GM13977 (cell line): ENCODE measurements at regions not wholly inside any gene's neighbourhood (a gene's known extent, or its start where the extent isn't known, plus 50 kb on each side); places are given as distances from the start of the nearest gene placed in this dataset.

Experiments
- DNase-seq: peaks from one replicate; pipeline ENCODE4 v3.0.0; 2012; ENCODE audit warnings: low spot score
- in situ Hi-C: fragments of 300-500 bp; cut with MboI; formaldehyde crosslinking; loops from one replicate; pipeline ENCODE4 v1.12.0; 2022; ENCODE audit warnings: low sequenced_read_pairs, low pct_unique_long_range_greater_than_20kb, mixed read lengths, inconsistent platforms; ENCODE audit not compliant: unreplicated experiment
- TF ChIP-seq, protein P1 (sequence below): IDR thresholded peaks from 2 replicates; pipeline ENCODE4 v1.5.1; 2012; ENCODE audit warnings: mild to moderate bottlenecking, control low read depth; ENCODE audit not compliant: insufficient read depth; ENCODE audit errors: extremely low read depth, missing control alignments

DNA sequence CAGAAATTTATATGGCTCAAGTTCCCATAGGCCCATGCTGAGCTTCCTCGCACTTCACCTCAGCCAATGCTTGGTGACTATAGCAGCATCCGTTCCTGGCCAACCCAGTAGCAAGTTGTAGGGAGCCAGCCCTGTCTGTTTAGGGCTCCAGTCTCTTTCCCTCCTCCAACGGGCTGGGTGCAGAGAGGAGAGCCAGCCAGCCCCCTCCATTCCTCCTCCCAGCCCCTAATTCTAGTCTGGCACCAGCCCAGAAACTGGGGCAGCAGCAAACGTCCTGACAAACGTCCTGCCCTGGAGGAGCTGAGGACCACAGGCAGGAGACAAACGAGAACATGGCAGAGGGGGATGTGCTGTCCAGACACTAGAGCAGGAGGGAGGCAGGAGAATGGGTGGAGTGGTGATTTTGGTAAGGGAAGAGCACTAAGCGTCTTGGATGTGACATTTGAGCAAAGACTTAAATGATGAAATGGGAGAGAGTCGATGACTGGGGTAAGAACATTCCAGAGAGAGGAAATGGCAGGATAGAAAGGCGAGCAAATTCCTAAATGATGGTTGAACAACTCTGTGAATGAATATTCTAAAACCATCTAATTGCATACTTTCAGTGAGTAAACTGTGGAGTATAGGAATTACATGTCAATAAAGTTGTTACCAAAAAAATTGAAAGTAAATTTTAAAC lies 222.5 kb upstream of the DAPK1 start:
- TF ChIP-seq, protein P1, sequence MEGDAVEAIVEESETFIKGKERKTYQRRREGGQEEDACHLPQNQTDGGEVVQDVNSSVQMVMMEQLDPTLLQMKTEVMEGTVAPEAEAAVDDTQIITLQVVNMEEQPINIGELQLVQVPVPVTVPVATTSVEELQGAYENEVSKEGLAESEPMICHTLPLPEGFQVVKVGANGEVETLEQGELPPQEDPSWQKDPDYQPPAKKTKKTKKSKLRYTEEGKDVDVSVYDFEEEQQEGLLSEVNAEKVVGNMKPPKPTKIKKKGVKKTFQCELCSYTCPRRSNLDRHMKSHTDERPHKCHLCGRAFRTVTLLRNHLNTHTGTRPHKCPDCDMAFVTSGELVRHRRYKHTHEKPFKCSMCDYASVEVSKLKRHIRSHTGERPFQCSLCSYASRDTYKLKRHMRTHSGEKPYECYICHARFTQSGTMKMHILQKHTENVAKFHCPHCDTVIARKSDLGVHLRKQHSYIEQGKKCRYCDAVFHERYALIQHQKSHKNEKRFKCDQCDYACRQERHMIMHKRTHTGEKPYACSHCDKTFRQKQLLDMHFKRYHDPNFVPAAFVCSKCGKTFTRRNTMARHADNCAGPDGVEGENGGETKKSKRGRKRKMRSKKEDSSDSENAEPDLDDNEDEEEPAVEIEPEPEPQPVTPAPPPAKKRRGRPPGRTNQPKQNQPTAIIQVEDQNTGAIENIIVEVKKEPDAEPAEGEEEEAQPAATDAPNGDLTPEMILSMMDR = no peak
- in situ Hi-C loops = no loop called here
- DNase-seq = no peak

DNA sequence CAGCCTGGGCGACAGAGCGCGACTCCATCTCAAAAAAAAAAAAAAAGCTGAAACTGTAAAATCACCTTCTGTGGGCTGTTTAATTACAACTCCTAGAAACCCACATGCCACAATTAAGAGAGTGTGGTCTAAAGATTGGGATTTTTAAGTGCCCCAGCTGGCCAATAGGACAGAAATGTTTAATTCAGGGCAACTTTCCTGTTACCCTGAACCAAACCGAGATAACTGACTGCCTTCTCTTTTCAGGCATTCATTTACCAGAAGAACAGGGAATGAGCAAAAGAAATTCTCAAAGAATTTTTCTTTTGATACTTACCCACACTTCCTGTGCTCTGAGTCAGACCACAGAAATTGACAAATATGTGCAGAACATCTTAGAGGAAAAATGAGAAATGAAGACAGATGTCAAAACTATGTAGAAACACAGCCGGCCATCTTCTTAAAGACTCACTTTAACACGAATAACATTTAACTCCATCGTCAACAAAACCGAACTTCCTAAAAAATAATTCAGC lies 221.3 kb upstream of the DAPK1 start:
- TF ChIP-seq, protein P1 = no peak
- in situ Hi-C loops = no loop called here
- no peak for DNase-seq

DNA sequence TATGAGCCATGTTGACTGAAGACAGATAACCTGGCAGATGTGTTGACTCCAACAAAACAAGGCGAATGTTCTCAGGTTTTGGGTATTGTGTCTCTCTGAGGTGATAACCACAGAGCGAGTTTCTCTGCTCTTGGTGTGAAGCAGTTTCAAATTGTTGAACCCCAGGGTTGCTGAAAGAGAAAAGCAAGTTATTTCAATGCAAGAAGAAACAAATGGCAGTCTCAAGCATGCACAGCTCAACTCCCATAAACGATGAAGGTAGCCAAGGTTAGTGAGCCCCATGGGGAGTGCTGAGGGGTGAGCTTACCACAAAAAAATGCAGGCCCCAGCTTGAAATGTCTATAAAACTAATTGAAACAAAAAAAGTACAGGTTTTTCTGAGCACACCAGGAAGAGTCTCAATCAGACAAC lies 220.8 kb upstream of the DAPK1 start:
- in situ Hi-C loops = no loop called here
- no peak for DNase-seq
- TF ChIP-seq, protein P1 = no peak

DNA sequence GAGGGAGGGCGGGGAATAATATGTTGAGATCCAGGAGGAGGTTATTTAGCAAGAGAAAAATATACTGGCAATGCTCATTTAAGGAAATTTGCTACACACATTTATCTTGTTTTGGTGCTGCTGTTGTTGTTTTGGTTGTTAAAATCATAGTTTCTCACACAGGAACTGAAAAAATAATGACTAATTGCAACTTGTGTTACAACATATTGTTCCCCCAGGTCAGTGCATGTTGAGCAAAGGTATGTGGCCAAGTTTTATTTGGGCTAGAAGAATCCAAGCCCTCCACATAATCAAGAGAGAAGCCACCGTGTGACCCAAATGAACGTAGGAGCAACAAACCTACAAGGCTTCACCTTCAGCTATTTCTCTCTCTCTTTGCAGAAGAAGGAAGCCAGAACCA lies 220.3 kb upstream of the DAPK1 start:
- DNase-seq = no peak
- in situ Hi-C loops = no loop called here
- TF ChIP-seq, protein P1 = no peak

DNA sequence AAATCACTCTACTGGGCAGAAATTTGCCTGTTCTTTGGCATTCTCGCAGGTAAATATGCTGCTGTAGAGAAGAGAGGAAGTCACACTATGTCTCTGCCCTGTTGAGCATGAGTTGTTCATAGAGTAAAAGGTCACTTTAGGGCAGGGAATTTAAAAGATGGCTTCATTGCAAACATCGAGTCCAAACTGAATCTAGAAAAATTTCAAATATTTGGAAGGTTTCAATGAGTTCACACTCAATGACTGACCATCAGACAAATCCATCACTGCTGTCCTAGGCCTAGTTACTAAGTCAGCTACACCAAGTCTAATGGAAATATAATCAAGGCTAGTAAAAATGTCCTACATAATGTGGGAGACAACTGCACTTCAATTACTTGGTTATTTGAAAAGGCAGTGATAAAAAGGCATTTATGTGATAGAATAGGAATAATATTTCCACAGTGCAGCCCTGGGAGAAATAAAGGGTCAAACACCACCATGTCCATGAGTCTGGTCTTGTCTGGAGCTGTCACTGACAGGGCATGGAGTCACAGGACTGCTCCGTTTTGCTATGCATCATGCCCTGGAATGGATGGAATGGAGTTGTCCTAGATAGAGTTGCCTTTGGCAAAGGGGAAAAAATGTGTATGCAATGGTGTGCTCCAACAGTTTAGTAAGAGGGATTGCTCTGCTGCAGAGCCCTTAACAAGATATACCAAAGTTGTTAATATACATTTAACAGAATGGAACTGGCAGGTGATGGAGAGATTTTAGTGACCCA lies 218.5 kb upstream of the DAPK1 start:
- no peak for DNase-seq
- TF ChIP-seq, protein P1 = no peak
- in situ Hi-C loops = no loop called here

DNA sequence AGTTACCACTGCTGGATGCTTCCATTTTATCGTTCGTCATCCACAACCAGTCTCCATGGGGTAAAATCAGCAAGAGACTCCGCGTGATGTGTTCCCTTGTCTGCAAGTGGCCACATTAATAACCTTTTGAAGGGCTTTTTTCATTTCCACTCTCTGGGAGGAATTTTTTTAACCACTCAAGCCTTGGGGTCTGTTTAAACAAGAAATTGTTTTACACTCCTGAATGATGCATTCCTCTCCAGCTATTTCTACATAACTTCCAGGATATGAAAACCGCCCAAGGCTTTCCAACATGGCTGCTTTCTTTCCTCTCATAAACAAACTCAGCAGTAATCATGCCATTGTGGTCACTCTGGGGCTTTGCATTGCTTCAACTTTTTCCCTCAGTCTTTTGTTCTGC lies 217.2 kb upstream of the DAPK1 start:
- TF ChIP-seq, protein P1 = no peak

More for the DNA sequence above, 217.2 kb upstream of the DAPK1 start:
- DNase-seq = no peak
- in situ Hi-C loops = no loop called here
